MCF 10A (cell line): ENCODE measurements at regions not wholly inside any gene's neighbourhood (a gene's known extent, or its start where the extent isn't known, plus 50 kb on each side); places are given as distances from the start of the nearest gene placed in this dataset.

ENCODE experiments used
- BruUV-seq: library from RNA; stranded (reverse); fragments of 400-500 nt; replicated peaks from 2 replicates; lab custom pipeline; 2021; lab: Mats Ljungman, UMichigan
- CTCF ChIA-PET: fragments of 300-600 bp; sonication (Branson Sonifier 250); formaldehyde crosslinking; extraction: SDS; loops from one replicate; lab custom pipeline; 2021; ENCODE audit warnings: antibody characterized with exemption, inconsistent platforms; lab: Yijun Ruan, JAX
- POLR2A ChIA-PET: fragments of 300-600, 350-650 bp; sonication (Branson Sonifier 250); formaldehyde crosslinking; extraction: SDS; loops from one replicate; lab custom pipeline; 2020; ENCODE audit warnings: antibody characterized with exemption, inconsistent platforms; lab: Yijun Ruan, JAX
- DNase-seq: peaks from one replicate; pipeline ENCODE4 v3.0.0-alpha.2; 2018; ENCODE audit not compliant: unreplicated experiment
- H3K27ac Mint-ChIP-seq: one replicate; pipeline ENCODE4 v1.8.0; 2022; ENCODE audit warnings: mild to moderate bottlenecking, low read depth, mixed read lengths; ENCODE audit not compliant: unreplicated experiment
- H3K27me3 Mint-ChIP-seq: one replicate; pipeline ENCODE4 v1.8.0; 2022; ENCODE audit warnings: mixed read lengths; ENCODE audit not compliant: insufficient read depth, unreplicated experiment
- H3K36me3 Mint-ChIP-seq: one replicate; pipeline ENCODE4 v1.8.0; 2022; ENCODE audit warnings: mild to moderate bottlenecking, moderate library complexity, mixed read lengths; ENCODE audit not compliant: insufficient read depth, unreplicated experiment
- H3K4me1 Mint-ChIP-seq: one replicate; pipeline ENCODE4 v1.8.0; 2022; ENCODE audit warnings: mixed read lengths; ENCODE audit not compliant: insufficient read depth, unreplicated experiment
- H3K4me3 Mint-ChIP-seq: one replicate; pipeline ENCODE4 v1.8.0; 2022; ENCODE audit warnings: mild to moderate bottlenecking, moderate library complexity, mixed read lengths; ENCODE audit not compliant: unreplicated experiment
- H3K9me3 Mint-ChIP-seq: one replicate; pipeline ENCODE4 v1.8.0; 2022; ENCODE audit warnings: mixed read lengths; ENCODE audit not compliant: unreplicated experiment
- intact Hi-C: fragments of 100-400 bp; cut with micrococcal nuclease; formaldehyde crosslinking; loops from 2 replicates; pipeline ENCODE4 v1.14.1; 2022
- TF ChIP-seq, protein P1 (sequence below): fragments of 200-600 bp; IDR thresholded peaks from one replicate; pipeline ENCODE4 v1.8.0; 2022; ENCODE audit warnings: antibody characterized with exemption, mild to moderate bottlenecking; ENCODE audit not compliant: unreplicated experiment

DNA sequence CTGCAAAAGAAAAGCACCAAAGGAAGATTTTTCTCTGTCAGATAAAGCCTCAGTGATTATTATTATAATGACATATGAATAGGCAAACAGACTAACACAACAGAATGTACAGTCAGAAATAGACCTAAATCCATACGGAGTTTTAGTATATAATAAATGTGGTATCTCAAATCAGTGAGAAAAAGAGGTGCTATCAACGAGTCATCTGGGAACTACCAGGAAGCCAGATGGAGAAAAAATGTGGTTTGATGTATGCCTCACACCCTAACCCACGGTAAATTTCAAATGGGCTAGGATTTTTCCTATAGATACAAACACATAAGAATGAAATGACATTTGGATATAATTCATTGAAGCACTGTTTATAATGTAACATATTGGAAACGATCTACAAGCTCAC, 110.3 kb downstream of the ODF2L start:
- TF ChIP-seq, protein P1, sequence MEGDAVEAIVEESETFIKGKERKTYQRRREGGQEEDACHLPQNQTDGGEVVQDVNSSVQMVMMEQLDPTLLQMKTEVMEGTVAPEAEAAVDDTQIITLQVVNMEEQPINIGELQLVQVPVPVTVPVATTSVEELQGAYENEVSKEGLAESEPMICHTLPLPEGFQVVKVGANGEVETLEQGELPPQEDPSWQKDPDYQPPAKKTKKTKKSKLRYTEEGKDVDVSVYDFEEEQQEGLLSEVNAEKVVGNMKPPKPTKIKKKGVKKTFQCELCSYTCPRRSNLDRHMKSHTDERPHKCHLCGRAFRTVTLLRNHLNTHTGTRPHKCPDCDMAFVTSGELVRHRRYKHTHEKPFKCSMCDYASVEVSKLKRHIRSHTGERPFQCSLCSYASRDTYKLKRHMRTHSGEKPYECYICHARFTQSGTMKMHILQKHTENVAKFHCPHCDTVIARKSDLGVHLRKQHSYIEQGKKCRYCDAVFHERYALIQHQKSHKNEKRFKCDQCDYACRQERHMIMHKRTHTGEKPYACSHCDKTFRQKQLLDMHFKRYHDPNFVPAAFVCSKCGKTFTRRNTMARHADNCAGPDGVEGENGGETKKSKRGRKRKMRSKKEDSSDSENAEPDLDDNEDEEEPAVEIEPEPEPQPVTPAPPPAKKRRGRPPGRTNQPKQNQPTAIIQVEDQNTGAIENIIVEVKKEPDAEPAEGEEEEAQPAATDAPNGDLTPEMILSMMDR = no peak
- H3K27ac Mint-ChIP-seq = no peak overlapping the region
- ChIA-PET POLR2A (no interaction called here), CTCF (interaction anchor here (0.8 kb wide), 1 partner anchor 12 kb away, joined by 3 read pairs; no protein-coding TSS in a partner anchor)
- no TSS peak for BruUV-seq
- no peaks in the 10 kb centered on the region for H3K9me3 Mint-ChIP-seq
- H3K36me3 Mint-ChIP-seq = no peaks in the 10 kb centered on the region
- DNase-seq = no peak
- no peak overlapping the region for H3K4me3 Mint-ChIP-seq
- H3K4me1 Mint-ChIP-seq = no peaks in the 10 kb centered on the region
- no peaks in the 10 kb centered on the region for H3K27me3 Mint-ChIP-seq
- intact Hi-C loops = no loop called here

DNA sequence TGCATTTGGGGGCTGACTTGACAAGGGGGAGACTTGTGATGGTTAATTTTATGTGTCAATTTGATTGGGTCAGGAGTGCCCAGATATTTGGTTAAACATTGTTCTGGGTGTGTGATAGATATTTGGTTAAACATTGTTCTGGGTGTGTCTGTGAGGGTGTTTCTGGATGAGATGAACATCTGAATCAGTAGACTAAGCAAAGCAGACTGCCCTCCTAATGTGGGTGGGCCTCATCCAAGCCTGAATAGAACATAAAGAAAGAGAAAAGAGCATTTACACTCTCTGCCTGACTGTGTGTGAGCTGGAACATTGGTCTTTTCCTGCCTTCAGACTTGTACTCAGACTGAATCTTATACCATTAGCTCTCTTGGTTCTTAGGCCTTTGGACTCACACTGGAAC, 113.5 kb downstream of the ODF2L start:
- Mint-ChIP-seq H3K27me3 (no peaks in the 10 kb centered on the region), H3K4me1 (no peaks in the 10 kb centered on the region), H3K27ac (no peak overlapping the region), H3K9me3 (no peaks in the 10 kb centered on the region), H3K36me3 (no peaks in the 10 kb centered on the region), H3K4me3 (no peak overlapping the region)
- DNase-seq = no peak
- intact Hi-C loops = no loop called here
- BruUV-seq = no TSS peak
- ChIA-PET POLR2A (no interaction called here), CTCF (no interaction called here)
- TF ChIP-seq, protein P1 = no peak

DNA sequence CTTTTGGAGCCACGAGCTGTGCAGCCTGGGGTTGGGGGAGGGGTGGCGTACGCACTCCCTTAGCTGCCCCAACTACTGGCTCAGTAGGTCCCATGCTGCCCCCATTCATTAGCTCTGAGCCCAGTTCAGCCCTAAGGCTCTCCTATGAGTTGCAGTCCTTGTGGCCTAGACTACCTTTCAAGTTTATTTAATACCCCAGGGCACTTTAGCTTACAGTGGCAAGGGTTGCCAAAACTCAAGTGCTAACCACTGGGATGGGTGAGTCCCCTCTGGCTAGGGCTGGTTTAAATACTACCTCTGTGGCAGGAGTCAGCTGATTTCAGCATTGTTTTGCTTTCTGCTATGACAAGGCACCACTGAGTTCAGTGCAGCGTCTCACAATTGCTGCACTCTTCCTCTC, 118.2 kb downstream of the ODF2L start:
- Mint-ChIP-seq H3K9me3 (no peaks in the 10 kb centered on the region), H3K36me3 (no peaks in the 10 kb centered on the region), H3K27ac (no peak overlapping the region), H3K27me3 (no peaks in the 10 kb centered on the region), H3K4me1 (no peaks in the 10 kb centered on the region), H3K4me3 (no peak overlapping the region)
- ChIA-PET POLR2A (interaction anchor here (0.8 kb wide), 1 partner anchor 13 kb away, joined by 3 read pairs; no protein-coding TSS in a partner anchor), CTCF (no interaction called here)
- DNase-seq = peak; percentile 5
- intact Hi-C loops = no loop called here
- BruUV-seq = no TSS peak
- TF ChIP-seq, protein P1 = no peak

DNA sequence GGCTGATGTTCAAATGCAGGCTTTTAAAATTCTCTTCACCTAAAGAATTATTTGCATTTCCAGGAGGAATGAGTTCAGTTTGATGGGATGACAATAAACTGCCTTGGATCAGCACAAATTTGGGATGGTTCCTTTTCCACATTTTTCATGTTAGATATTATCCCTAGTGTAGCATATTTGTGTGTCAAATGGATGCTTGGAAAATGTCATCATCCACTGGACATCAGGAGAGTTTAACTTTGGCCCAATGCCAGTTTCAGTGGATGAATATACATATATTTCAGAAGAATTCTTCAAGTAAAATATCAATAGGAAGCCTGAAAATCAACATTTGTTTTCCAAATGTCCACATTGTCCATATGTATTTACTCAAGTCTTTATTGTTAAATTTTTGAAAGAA, 116.5 kb upstream of the COL24A1 start:
- BruUV-seq = no TSS peak
- H3K27ac Mint-ChIP-seq = no peak overlapping the region
- H3K36me3 Mint-ChIP-seq = no peaks in the 10 kb centered on the region
- intact Hi-C loops = no loop called here
- TF ChIP-seq, protein P1 = no peak
- no peaks in the 10 kb centered on the region for H3K27me3 Mint-ChIP-seq
- ChIA-PET POLR2A (no interaction called here), CTCF (interaction anchor here (1.0 kb wide), 1 partner anchor 13 kb away, joined by 3 read pairs; no protein-coding TSS in a partner anchor)
- H3K4me1 Mint-ChIP-seq = no peaks in the 10 kb centered on the region
- no peaks in the 10 kb centered on the region for H3K9me3 Mint-ChIP-seq
- no peak for DNase-seq
- H3K4me3 Mint-ChIP-seq = no peak overlapping the region
